Right ventricle myocardium inferior (tissue), 1 donor: ENCODE measurements at regions not wholly inside any gene's neighbourhood (a gene's known extent, or its start where the extent isn't known, plus 50 kb on each side); places are given as distances from the start of the nearest gene placed in this dataset.

Experiments used
- ATAC-seq: fragments of 200-7000 bp; cut with Tn5 transposase; one replicate; pipeline ENCODE4 v1.9.1; 2020; ENCODE audit warnings: mild to moderate bottlenecking, moderate library complexity
- DNase-seq: peaks from one replicate; pipeline ENCODE4 v3.0.0; 2021; ENCODE audit errors: missing footprints
- intact Hi-C: fragments of 100-400 bp; cut with DNase I; formaldehyde crosslinking; loops from one replicate; pipeline ENCODE4 v1.11.0; 2022
- donor health status: DM: no; HTN: yes; CAD: no; lungs with severe emphysema.

- intact Hi-C loops: no loop called here
- ATAC-seq: no peak
- no peak for DNase-seq
Measured at GRCh38 chr11:10926801-10927211, 69.0 kb upstream of the ZBED5 start.

- ATAC-seq: no peak
- intact Hi-C loops: no loop called here
- peak; percentile 68 for DNase-seq
Measured at GRCh38 chr11:10925149-10925926, 67.5 kb upstream of the ZBED5 start.

GRCh38 chr11:10923882-10924281 is 66.0 kb upstream of the ZBED5 start:
- DNase-seq: no peak
- intact Hi-C loops: no loop called here
- no peak for ATAC-seq

- DNase-seq: no peak
- peak; percentile 29 for ATAC-seq
- intact Hi-C loops: no loop called here
Measured at GRCh38 chr11:10922892-10923291, 65.0 kb upstream of the ZBED5 start.

GRCh38 chr11:10920875-10921274 is 63.0 kb upstream of the ZBED5 start:
- intact Hi-C loops: no loop called here
- DNase-seq (no peak), ATAC-seq (no peak)

GRCh38 chr11:10920205-10920604 is 62.4 kb upstream of the ZBED5 start:
- no peak for ATAC-seq
- DNase-seq: no peak
- intact Hi-C loops: no loop called here

GRCh38 chr11:10918698-10919097 is 60.8 kb upstream of the ZBED5 start:
- intact Hi-C loops: no loop called here
- DNase-seq: no peak
- ATAC-seq: no peak

GRCh38 chr11:10918275-10918674 is 60.4 kb upstream of the ZBED5 start:
- ATAC-seq: no peak
- no peak for DNase-seq
- intact Hi-C loops: no loop called here

GRCh38 chr11:10917802-10918201 is 59.9 kb upstream of the ZBED5 start:
- DNase-seq (no peak), ATAC-seq (no peak)
- intact Hi-C loops: no loop called here

GRCh38 chr11:10916665-10917064 is 58.8 kb upstream of the ZBED5 start:
- DNase-seq (no peak), ATAC-seq (no peak)
- intact Hi-C loops: no loop called here

- intact Hi-C loops: no loop called here
- DNase-seq (no peak), ATAC-seq (no peak)
Measured at GRCh38 chr11:10914050-10914449, 56.2 kb upstream of the ZBED5 start.

GRCh38 chr11:10913075-10913474 is 55.2 kb upstream of the ZBED5 start:
- intact Hi-C loops: loop anchor here (2.0 kb wide), 1 partner anchor 104 kb away; the partner anchor contains the start of gene EIF4G2
- no peak for DNase-seq
- ATAC-seq: peak; percentile 67

GRCh38 chr11:10911907-10912306 is 54.1 kb upstream of the ZBED5 start:
- intact Hi-C loops: loop anchor here (2.0 kb wide), 1 partner anchor 103 kb away; the partner anchor contains the start of gene EIF4G2
- ATAC-seq (peak; percentile 5), DNase-seq (no peak)

GRCh38 chr11:10909141-10909883 is 51.5 kb upstream of the ZBED5 start:
- intact Hi-C loops: loop anchor here (5.0 kb wide), 1 partner anchor 117 kb away; no protein-coding TSS in a partner anchor
- no peak for ATAC-seq
- DNase-seq: no peak

GRCh38 chr11:10908215-10908951 is 50.5 kb upstream of the ZBED5 start:
- ATAC-seq: no peak
- no peak for DNase-seq
- intact Hi-C loops: loop anchor here (5.0 kb wide), 1 partner anchor 116 kb away; no protein-coding TSS in a partner anchor
